GM12878 (cell line): ENCODE measurements at regions not wholly inside any gene's neighbourhood (a gene's known extent, or its start where the extent isn't known, plus 50 kb on each side); places are given as distances from the start of the nearest gene placed in this dataset.

Source experiments
- ATAC-seq: fragments of 200-7000 bp; cut with Tn5 transposase; 3 replicates; pipeline ENCODE4 v1.9.1; 2020; ENCODE audit warnings: mild to moderate bottlenecking, moderate library complexity
- BruUV-seq: library from RNA; stranded (reverse); fragments of 400-500 nt; replicated peaks from 2 replicates; lab custom pipeline; 2021; lab: Mats Ljungman, UMichigan
- CTCF ChIA-PET: fragments of 300-600 bp; sonication (Branson Sonifier 250); formaldehyde crosslinking; extraction: SDS; loops from one replicate; lab custom pipeline; 2021; ENCODE audit warnings: inconsistent platforms; lab: Yijun Ruan, JAX
- POLR2A ChIA-PET: fragments of 350-600 bp; formaldehyde crosslinking; extraction: SDS; loops from one replicate; lab custom pipeline; 2021; ENCODE audit warnings: inconsistent platforms; lab: Charles Lee
- RAD21 ChIA-PET: fragments of 300-600 bp; sonication (Branson Sonifier 250); formaldehyde crosslinking; loops from one replicate; lab custom pipeline; 2023; ENCODE audit warnings: antibody characterized with exemption; ENCODE audit not compliant: unreplicated experiment; lab: Charles Lee
- SMC1A ChIA-PET: fragments of 300-600 bp; sonication (Branson Sonifier 250); formaldehyde crosslinking; loops from one replicate; lab custom pipeline; 2023; ENCODE audit not compliant: unreplicated experiment, uncharacterized antibody; lab: Charles Lee
- DNase-seq: peaks from one replicate; pipeline ENCODE4 v3.0.0-alpha.2; 2011; ENCODE audit warnings: low read depth, low spot score
- FAIRE-seq: peaks from 3 replicates; lab custom pipeline; 2011; peaks lifted over from hg19 to GRCh38; lab: Jason Lieb, UNC
- H2AFZ ChIP-seq: 2 replicates; pipeline ENCODE4 v1.6.0; 2011; ENCODE audit warnings: low read depth, low read length, control low read depth; ENCODE audit not compliant: control insufficient read depth
- H3K27ac ChIP-seq: 2 replicates; pipeline ENCODE4 v1.5.1; 2011; ENCODE audit warnings: control low read depth; ENCODE audit not compliant: control insufficient read depth, insufficient read depth
- H3K27me3 ChIP-seq, 2 experiments: replicated peaks in 1 of 2; 2 replicates each; pipeline versions ENCODE4 v1.6.0 to v1.6.1; 2011; ENCODE audit warnings: low read length in 1 of 2; ENCODE audit not compliant: control insufficient read depth in 2 of 2, insufficient read depth in 2 of 2
- H3K36me3 ChIP-seq, 2 experiments: 2 replicates each; pipeline ENCODE4 v1.5.1; 2011; ENCODE audit warnings: low read length in 1 of 2; ENCODE audit not compliant: control insufficient read depth in 2 of 2, insufficient read depth in 2 of 2
- H3K4me1 ChIP-seq: 2 replicates; pipeline ENCODE4 v1.6.1; 2011; ENCODE audit warnings: mild to moderate bottlenecking, low read length, moderate library complexity, mixed read lengths; ENCODE audit not compliant: control insufficient read depth, insufficient read depth
- H3K4me2 ChIP-seq: 2 replicates; pipeline ENCODE4 v1.6.0; 2011; ENCODE audit warnings: control low read depth; ENCODE audit not compliant: control insufficient read depth, insufficient read depth
- H3K4me3 ChIP-seq: fragments of 200-600 bp; sonication (generic); 2 replicates; pipeline ENCODE4 v1.5.1; 2016
- H3K79me2 ChIP-seq: 2 replicates; pipeline ENCODE4 v1.6.0; 2011; ENCODE audit warnings: low read length; ENCODE audit not compliant: control insufficient read depth, insufficient read depth
- H3K9ac ChIP-seq: 2 replicates; pipeline ENCODE4 v1.8.0; 2011; ENCODE audit warnings: low read length, control low read depth, mixed read lengths; ENCODE audit not compliant: control insufficient read depth, insufficient read depth
- H3K9me3 ChIP-seq: replicated peaks from 3 replicates; pipeline ENCODE4 v1.5.1; 2011; ENCODE audit warnings: mild to moderate bottlenecking, low read length; ENCODE audit not compliant: control insufficient read depth, insufficient read depth
- H4K20me1 ChIP-seq: 2 replicates; pipeline ENCODE4 v1.6.0; 2011; ENCODE audit not compliant: control insufficient read depth, insufficient read depth
- ATF7 ChIP-seq: fragments of 450-650 bp; IDR thresholded peaks from 2 replicates; pipeline ENCODE4 v1.6.1; 2016; ENCODE audit warnings: low read depth, mild to moderate bottlenecking
- CHD1 ChIP-seq: IDR thresholded peaks from 2 replicates; pipeline ENCODE4 v1.6.1; 2012; ENCODE audit warnings: low read depth, low read length, improper control_type of control experiment
- CREB1 ChIP-seq: IDR thresholded peaks from 2 replicates; pipeline ENCODE4 v1.6.1; 2012; ENCODE audit warnings: low read depth, mild to moderate bottlenecking, inconsistent platforms
- FOXM1 ChIP-seq: IDR thresholded peaks from 2 replicates; pipeline ENCODE4 v1.6.1; 2012; ENCODE audit warnings: low read depth, mild to moderate bottlenecking, inconsistent platforms, low read length, moderate library complexity
- IRF4 ChIP-seq: IDR thresholded peaks from 2 replicates; pipeline ENCODE4 v1.6.1; 2011; ENCODE audit warnings: low read depth, low read length
- NFIC ChIP-seq: IDR thresholded peaks from 2 replicates; pipeline ENCODE4 v1.6.1; 2012; ENCODE audit warnings: low read depth, mild to moderate bottlenecking, inconsistent platforms, low read length, moderate library complexity
- NFYA ChIP-seq: IDR thresholded peaks from 2 replicates; pipeline ENCODE4 v1.6.1; 2011; ENCODE audit warnings: low read depth, mild to moderate bottlenecking, low read length, improper control_type of control experiment, borderline replicate concordance
- NFYB ChIP-seq: IDR thresholded peaks from 2 replicates; pipeline ENCODE4 v1.6.1; 2011; ENCODE audit warnings: low read depth, mild to moderate bottlenecking, low read length, improper control_type of control experiment, moderate library complexity; ENCODE audit not compliant: insufficient read depth
- NR2C1 ChIP-seq: fragments of 450-650 bp; IDR thresholded peaks from 2 replicates; pipeline ENCODE4 v1.6.1; 2017; ENCODE audit warnings: antibody characterized with exemption, mild to moderate bottlenecking, moderate library complexity
- NR2C2 ChIP-seq: IDR thresholded peaks from 2 replicates; pipeline ENCODE4 v1.6.1; 2011; ENCODE audit warnings: borderline replicate concordance, low read depth; ENCODE audit not compliant: control insufficient read depth, insufficient read length
- POLR2A ChIP-seq: IDR thresholded peaks from 2 replicates; pipeline ENCODE4 v1.6.1; 2011; ENCODE audit warnings: low read depth, mild to moderate bottlenecking, low read length
- POLR2AphosphoS2 ChIP-seq: IDR thresholded peaks from 2 replicates; pipeline ENCODE4 v1.6.1; 2011; ENCODE audit warnings: low read depth, mild to moderate bottlenecking, low read length, improper control_type of control experiment, moderate library complexity
- SMAD5 ChIP-seq: IDR thresholded peaks from 2 replicates; pipeline ENCODE4 v1.6.1; 2016; ENCODE audit warnings: antibody characterized with exemption, low read depth
- SP1 ChIP-seq: IDR thresholded peaks from one replicate; pipeline ENCODE4 v1.6.1; 2011; ENCODE audit warnings: low read depth, low read length
- STAT1 ChIP-seq: fragments of 450-650 bp; conservative IDR thresholded peaks from 2 replicates; pipeline ENCODE4 v1.6.1; 2014; ENCODE audit warnings: antibody characterized with exemption, mild to moderate bottlenecking
- YY1 ChIP-seq: IDR thresholded peaks from 2 replicates; pipeline ENCODE4 v1.6.1; 2011; ENCODE audit warnings: low read depth, mild to moderate bottlenecking, low read length
- WGBS: methylation state at CpG from one replicate; pipeline ENCODE4 v1.1.6; 2016; ENCODE audit warnings: low lambda C conversion rate; ENCODE audit not compliant: insufficient replicate concordance, insufficient coverage; ENCODE audit errors: missing lambda C conversion rate; 5-methylcytosine and 5-hydroxymethylcytosine counted together
- in situ Hi-C: fragments of 300-500 bp; cut with MboI; formaldehyde crosslinking; loops from 9 replicates; pipeline ENCODE4 v1.14.3; 2018; ENCODE audit warnings: mixed read lengths
- intact Hi-C: fragments of 100-400 bp; cut with micrococcal nuclease; formaldehyde crosslinking; loops from one replicate; pipeline ENCODE4 v1.14.2; 2022; ENCODE audit not compliant: unreplicated experiment
- TF ChIP-seq, protein P1 (sequence below): IDR thresholded peaks from 2 replicates; pipeline ENCODE4 v1.6.1; 2011; ENCODE audit warnings: low read depth, low read length, improper control_type of control experiment, borderline replicate concordance
- TF ChIP-seq, protein P2 (sequence below): IDR thresholded peaks from 2 replicates; pipeline ENCODE4 v1.6.1; 2012; ENCODE audit warnings: improper control_type of control experiment, low read depth, low read length; ENCODE audit not compliant: insufficient replicate concordance
- TF ChIP-seq, protein P3 (sequence below): fragments of 450-650 bp; IDR thresholded peaks from 2 replicates; pipeline ENCODE4 v1.6.1; 2014; ENCODE audit warnings: mild to moderate bottlenecking

DNA sequence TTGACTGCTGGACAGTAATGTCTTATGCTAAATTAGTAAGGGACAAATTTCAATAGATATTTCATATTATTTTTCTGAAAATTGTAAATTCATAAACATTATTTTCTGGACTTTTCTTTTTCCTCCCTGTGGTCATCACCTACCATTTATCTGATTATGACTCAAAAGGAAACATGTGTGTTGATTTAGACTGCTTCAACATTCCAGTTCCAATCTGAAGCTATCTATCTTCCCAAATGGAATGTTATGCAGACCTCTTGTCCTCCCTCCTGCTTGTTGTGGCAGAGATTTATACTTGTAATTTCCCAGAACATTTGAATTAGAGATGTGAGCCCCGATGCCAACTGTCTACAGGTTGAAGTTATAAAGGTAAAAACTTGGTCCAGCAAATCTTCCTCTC is 803.4 kb downstream of the TUSC7 start:
- SMC1A ChIA-PET = interaction anchor here (1.9 to 3.1 kb wide), 2 partner anchors 12 to 15 kb away, joined by 5 to 22 read pairs; no protein-coding TSS in a partner anchor

More for the DNA sequence above, 803.4 kb downstream of the TUSC7 start:
- intact Hi-C loops (no loop called here), in situ Hi-C loops (no loop called here)
- no peaks in the 10 kb centered on the region for H3K9me3 ChIP-seq
- ChIA-PET CTCF (interaction anchor here (0.7 to 1.0 kb wide), 2 partner anchors 104 to 742 kb away, joined by 3 read pairs; no protein-coding TSS in a partner anchor), POLR2A (no interaction called here)
- DNase-seq (no peak), ATAC-seq (no peak)
- H3K27ac ChIP-seq = no peak overlapping the region
- no peak overlapping the region for H3K4me2 ChIP-seq
- no peak overlapping the region for H2AFZ ChIP-seq
- WGBS = 0% methylated on average over 1 of the region's 1 CpG
- no peaks in the 10 kb centered on the region for H3K27me3 ChIP-seq
- H3K4me1 ChIP-seq = no peaks in the 10 kb centered on the region
- H4K20me1 ChIP-seq = no peaks in the 10 kb centered on the region
- no peak for TF ChIP-seq CREB1
- no peak for TF ChIP-seq CHD1
- TF ChIP-seq, protein P1, sequence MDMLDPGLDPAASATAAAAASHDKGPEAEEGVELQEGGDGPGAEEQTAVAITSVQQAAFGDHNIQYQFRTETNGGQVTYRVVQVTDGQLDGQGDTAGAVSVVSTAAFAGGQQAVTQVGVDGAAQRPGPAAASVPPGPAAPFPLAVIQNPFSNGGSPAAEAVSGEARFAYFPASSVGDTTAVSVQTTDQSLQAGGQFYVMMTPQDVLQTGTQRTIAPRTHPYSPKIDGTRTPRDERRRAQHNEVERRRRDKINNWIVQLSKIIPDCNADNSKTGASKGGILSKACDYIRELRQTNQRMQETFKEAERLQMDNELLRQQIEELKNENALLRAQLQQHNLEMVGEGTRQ = no peak
- no peak for TF ChIP-seq NR2C2
- no peak for TF ChIP-seq ATF7
- TF ChIP-seq, protein P2, sequence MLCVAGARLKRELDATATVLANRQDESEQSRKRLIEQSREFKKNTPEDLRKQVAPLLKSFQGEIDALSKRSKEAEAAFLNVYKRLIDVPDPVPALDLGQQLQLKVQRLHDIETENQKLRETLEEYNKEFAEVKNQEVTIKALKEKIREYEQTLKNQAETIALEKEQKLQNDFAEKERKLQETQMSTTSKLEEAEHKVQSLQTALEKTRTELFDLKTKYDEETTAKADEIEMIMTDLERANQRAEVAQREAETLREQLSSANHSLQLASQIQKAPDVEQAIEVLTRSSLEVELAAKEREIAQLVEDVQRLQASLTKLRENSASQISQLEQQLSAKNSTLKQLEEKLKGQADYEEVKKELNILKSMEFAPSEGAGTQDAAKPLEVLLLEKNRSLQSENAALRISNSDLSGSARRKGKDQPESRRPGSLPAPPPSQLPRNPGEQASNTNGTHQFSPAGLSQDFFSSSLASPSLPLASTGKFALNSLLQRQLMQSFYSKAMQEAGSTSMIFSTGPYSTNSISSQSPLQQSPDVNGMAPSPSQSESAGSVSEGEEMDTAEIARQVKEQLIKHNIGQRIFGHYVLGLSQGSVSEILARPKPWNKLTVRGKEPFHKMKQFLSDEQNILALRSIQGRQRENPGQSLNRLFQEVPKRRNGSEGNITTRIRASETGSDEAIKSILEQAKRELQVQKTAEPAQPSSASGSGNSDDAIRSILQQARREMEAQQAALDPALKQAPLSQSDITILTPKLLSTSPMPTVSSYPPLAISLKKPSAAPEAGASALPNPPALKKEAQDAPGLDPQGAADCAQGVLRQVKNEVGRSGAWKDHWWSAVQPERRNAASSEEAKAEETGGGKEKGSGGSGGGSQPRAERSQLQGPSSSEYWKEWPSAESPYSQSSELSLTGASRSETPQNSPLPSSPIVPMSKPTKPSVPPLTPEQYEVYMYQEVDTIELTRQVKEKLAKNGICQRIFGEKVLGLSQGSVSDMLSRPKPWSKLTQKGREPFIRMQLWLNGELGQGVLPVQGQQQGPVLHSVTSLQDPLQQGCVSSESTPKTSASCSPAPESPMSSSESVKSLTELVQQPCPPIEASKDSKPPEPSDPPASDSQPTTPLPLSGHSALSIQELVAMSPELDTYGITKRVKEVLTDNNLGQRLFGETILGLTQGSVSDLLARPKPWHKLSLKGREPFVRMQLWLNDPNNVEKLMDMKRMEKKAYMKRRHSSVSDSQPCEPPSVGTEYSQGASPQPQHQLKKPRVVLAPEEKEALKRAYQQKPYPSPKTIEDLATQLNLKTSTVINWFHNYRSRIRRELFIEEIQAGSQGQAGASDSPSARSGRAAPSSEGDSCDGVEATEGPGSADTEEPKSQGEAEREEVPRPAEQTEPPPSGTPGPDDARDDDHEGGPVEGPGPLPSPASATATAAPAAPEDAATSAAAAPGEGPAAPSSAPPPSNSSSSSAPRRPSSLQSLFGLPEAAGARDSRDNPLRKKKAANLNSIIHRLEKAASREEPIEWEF = no peak
- TF ChIP-seq POLR2AphosphoS2 = no peak
- no peak for TF ChIP-seq IRF4
- no peak for TF ChIP-seq SMAD5
- no peak for TF ChIP-seq NFYA
- TF ChIP-seq YY1 = no peak
- TF ChIP-seq STAT1 = no peak
- no peak for TF ChIP-seq NFYB
- TF ChIP-seq, protein P3, sequence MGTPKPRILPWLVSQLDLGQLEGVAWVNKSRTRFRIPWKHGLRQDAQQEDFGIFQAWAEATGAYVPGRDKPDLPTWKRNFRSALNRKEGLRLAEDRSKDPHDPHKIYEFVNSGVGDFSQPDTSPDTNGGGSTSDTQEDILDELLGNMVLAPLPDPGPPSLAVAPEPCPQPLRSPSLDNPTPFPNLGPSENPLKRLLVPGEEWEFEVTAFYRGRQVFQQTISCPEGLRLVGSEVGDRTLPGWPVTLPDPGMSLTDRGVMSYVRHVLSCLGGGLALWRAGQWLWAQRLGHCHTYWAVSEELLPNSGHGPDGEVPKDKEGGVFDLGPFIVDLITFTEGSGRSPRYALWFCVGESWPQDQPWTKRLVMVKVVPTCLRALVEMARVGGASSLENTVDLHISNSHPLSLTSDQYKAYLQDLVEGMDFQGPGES = no peak
- no peak for TF ChIP-seq POLR2A
- no peak for TF ChIP-seq SP1
- no peak for TF ChIP-seq NFIC
- TF ChIP-seq NR2C1 = no peak
- TF ChIP-seq FOXM1 = no peak
- TF ChIP-seq, all 136 proteins: peak for 0
- Histone ChIP-seq H3K36me3 (no peaks in the 10 kb centered on the region), H3K4me3 (no peak overlapping the region), H3K79me2 (no peaks in the 10 kb centered on the region), H3K9ac (no peak overlapping the region)
- FAIRE-seq = no peak
- RAD21 ChIA-PET = no interaction called here
- BruUV-seq = no TSS peak
